ENCODE measurements at regions not wholly inside any gene's neighbourhood (a gene's known extent, or its start where the extent isn't known, plus 50 kb on each side); places are given as distances from the start of the nearest gene placed in this dataset.

- Histone ChIP-seq H3K9me3 (ENCODE audit: control insufficient read depth, insufficient read depth, low read length) (peaks cover 11% of the 10 kb centered on the region; the same call in 1 of the 2 replicates), H3K36me3 (ENCODE audit: control insufficient read depth, low read length) (no peaks in the 10 kb centered on the region), H3K79me2 (ENCODE audit: control insufficient read depth, low read length) (no peaks in the 10 kb centered on the region), H4K20me1 (ENCODE audit: control insufficient read depth, insufficient read depth, low read depth, low read length) (no peaks in the 10 kb centered on the region), H3F3A (ENCODE audit: control insufficient read depth, insufficient read depth) (no peaks in the 10 kb centered on the region), H3K27me3 (ENCODE audit: control insufficient read depth, low read length) (no peaks in the 10 kb centered on the region), H3K4me2 (ENCODE audit: low read length) (0 out of 2 replicates have a peak overlapping the region, but pooled peaks have one; percentile 11), H3K9me2 (replicated peaks; ENCODE audit: control insufficient read depth, low read length) (no peaks in the 10 kb centered on the region), H3K27ac (ENCODE audit: low read depth, low read length) (no peak overlapping the region), H3K4me3 (ENCODE audit: low read length) (no peak overlapping the region), H3K4me1 (ENCODE audit: control insufficient read depth, low read length) (peaks cover 38% of the 10 kb centered on the region)
- no peak for TF ChIP-seq EZH2phosphoT487 (IDR thresholded peaks at IDR 0.05; ENCODE audit: borderline replicate concordance, low read length)
- TF ChIP-seq CTCF (IDR thresholded peaks at IDR 0.05; ENCODE audit: low read depth, low read length, poor library complexity, severe bottlenecking): no peak
These were observed 124.9 kb upstream of the TMEM170B start for GRCh38 chr6:11412616-11413015.

GRCh38 chr6:11412011-11412424, 125.5 kb upstream of the TMEM170B start:
- H3K36me3 ChIP-seq (ENCODE audit: control insufficient read depth, low read length): no peaks in the 10 kb centered on the region
- H3F3A ChIP-seq (ENCODE audit: control insufficient read depth, insufficient read depth): no peaks in the 10 kb centered on the region
- no peaks in the 10 kb centered on the region for H3K79me2 ChIP-seq (ENCODE audit: control insufficient read depth, low read length)
- no peak overlapping the region for H3K4me2 ChIP-seq (ENCODE audit: low read length)
- H3K27me3 ChIP-seq (ENCODE audit: control insufficient read depth, low read length): no peaks in the 10 kb centered on the region
- no peaks in the 10 kb centered on the region for H3K9me2 ChIP-seq (replicated peaks; ENCODE audit: control insufficient read depth, low read length)
- H3K4me3 ChIP-seq (ENCODE audit: low read length): no peak overlapping the region
- no peaks in the 10 kb centered on the region for H4K20me1 ChIP-seq (ENCODE audit: control insufficient read depth, insufficient read depth, low read depth, low read length)
- H3K9me3 ChIP-seq (ENCODE audit: control insufficient read depth, insufficient read depth, low read length): peaks cover 11% of the 10 kb centered on the region; the same call in 1 of the 2 replicates
- H3K4me1 ChIP-seq (ENCODE audit: control insufficient read depth, low read length): peaks cover 38% of the 10 kb centered on the region
- H3K27ac ChIP-seq (ENCODE audit: low read depth, low read length): no peak overlapping the region
- no peak for TF ChIP-seq CTCF (IDR thresholded peaks at IDR 0.05; ENCODE audit: low read depth, low read length, poor library complexity, severe bottlenecking)
- no peak for TF ChIP-seq EZH2phosphoT487 (IDR thresholded peaks at IDR 0.05; ENCODE audit: borderline replicate concordance, low read length)

GRCh38 chr6:11411593-11411992, 126.0 kb upstream of the TMEM170B start:
- Histone ChIP-seq H3K79me2 (ENCODE audit: control insufficient read depth, low read length) (no peaks in the 10 kb centered on the region), H3K4me2 (ENCODE audit: low read length) (no peak overlapping the region), H3K9me2 (replicated peaks; ENCODE audit: control insufficient read depth, low read length) (no peaks in the 10 kb centered on the region), H3K9me3 (ENCODE audit: control insufficient read depth, insufficient read depth, low read length) (peaks cover 7% of the 10 kb centered on the region; the same call in 1 of the 2 replicates), H3K27me3 (ENCODE audit: control insufficient read depth, low read length) (no peaks in the 10 kb centered on the region), H3K27ac (ENCODE audit: low read depth, low read length) (no peak overlapping the region), H3K36me3 (ENCODE audit: control insufficient read depth, low read length) (no peaks in the 10 kb centered on the region), H3K4me1 (ENCODE audit: control insufficient read depth, low read length) (peaks cover 38% of the 10 kb centered on the region), H4K20me1 (ENCODE audit: control insufficient read depth, insufficient read depth, low read depth, low read length) (no peaks in the 10 kb centered on the region), H3F3A (ENCODE audit: control insufficient read depth, insufficient read depth) (no peaks in the 10 kb centered on the region), H3K4me3 (ENCODE audit: low read length) (no peak overlapping the region)
- no peak for TF ChIP-seq EZH2phosphoT487 (IDR thresholded peaks at IDR 0.05; ENCODE audit: borderline replicate concordance, low read length)
- TF ChIP-seq CTCF (IDR thresholded peaks at IDR 0.05; ENCODE audit: low read depth, low read length, poor library complexity, severe bottlenecking): no peak
